CD4-positive, CD25-positive, alpha-beta regulatory T cell (primary cell): ENCODE measurements at regions not wholly inside any gene's neighbourhood (a gene's known extent, or its start where the extent isn't known, plus 50 kb on each side); places are given as distances from the start of the nearest gene placed in this dataset.

Source experiments
- ATAC-seq, 2 donors: fragments of 150-1000 bp; cut with Tn5 transposase; one replicate each; pipeline ENCODE4 v1.10.0; 2021; ENCODE audit warnings: low read depth in 2 of 2, moderate number of reproducible peaks in 2 of 2, moderate library complexity in 1 of 2
- DNase-seq, 3 donors: peaks; one replicate each; pipeline versions ENCODE4 v3.0.0 to v3.0.0-alpha.2; 2012 to 2022; ENCODE audit warnings: mixed read lengths in 1 of 3
- H3K27ac ChIP-seq: one replicate; pipeline ENCODE4 v1.7.0; 2013; ENCODE audit warnings: mild to moderate bottlenecking, low read length; ENCODE audit not compliant: insufficient read depth, poor library complexity, severe bottlenecking
- H3K27me3 ChIP-seq: one replicate; pipeline ENCODE4 v1.7.0; 2013; ENCODE audit warnings: low read length; ENCODE audit not compliant: control insufficient read depth, insufficient read depth
- H3K36me3 ChIP-seq: one replicate; pipeline ENCODE4 v1.7.0; 2013; ENCODE audit warnings: mild to moderate bottlenecking, low read length, moderate library complexity; ENCODE audit not compliant: control insufficient read depth, insufficient read depth
- H3K4me1 ChIP-seq: 2 replicates; pipeline ENCODE4 v1.7.0; 2013; ENCODE audit warnings: mild to moderate bottlenecking, low read length; ENCODE audit not compliant: insufficient read depth, control insufficient read depth, poor library complexity, severe bottlenecking
- H3K4me3 ChIP-seq: one replicate; pipeline ENCODE4 v1.7.0; 2013; ENCODE audit warnings: low read depth, mild to moderate bottlenecking, low read length, moderate library complexity
- H3K9me3 ChIP-seq, 2 experiments: 1 replicate in 1 of 2; 2 replicates in 1 of 2; pipeline ENCODE4 v1.7.0; 2013; ENCODE audit warnings: low read length in 2 of 2, mild to moderate bottlenecking in 1 of 2, moderate library complexity in 1 of 2; ENCODE audit not compliant: control insufficient read depth in 2 of 2
- H3K27ac Mint-ChIP-seq, 3 donors: one replicate each; pipeline ENCODE4 v1.8.0; 2020 to 2022; ENCODE audit warnings: mild to moderate bottlenecking in 3 of 3, mixed read lengths in 3 of 3, moderate library complexity in 2 of 3
- H3K27me3 Mint-ChIP-seq: one replicate; pipeline ENCODE4 v1.8.0; 2022; ENCODE audit warnings: mild to moderate bottlenecking, mixed read lengths
- H3K36me3 Mint-ChIP-seq: one replicate; pipeline ENCODE4 v1.8.0; 2020; ENCODE audit warnings: mixed read lengths
- H3K4me1 Mint-ChIP-seq, 4 donors: one replicate each; pipeline ENCODE4 v1.8.0; 2020 to 2022; ENCODE audit warnings: mixed read lengths in 4 of 4, mild to moderate bottlenecking in 1 of 4
- H3K4me3 Mint-ChIP-seq, 4 donors: one replicate each; pipeline ENCODE4 v1.8.0; 2020 to 2022; ENCODE audit warnings: mild to moderate bottlenecking in 4 of 4, mixed read lengths in 4 of 4, moderate library complexity in 3 of 4
- H3K9me3 Mint-ChIP-seq, 7 donors: one replicate each; pipeline ENCODE4 v1.8.0; 2020 to 2022; ENCODE audit warnings: mixed read lengths in 7 of 7, mild to moderate bottlenecking in 3 of 7, moderate library complexity in 2 of 7

DNA sequence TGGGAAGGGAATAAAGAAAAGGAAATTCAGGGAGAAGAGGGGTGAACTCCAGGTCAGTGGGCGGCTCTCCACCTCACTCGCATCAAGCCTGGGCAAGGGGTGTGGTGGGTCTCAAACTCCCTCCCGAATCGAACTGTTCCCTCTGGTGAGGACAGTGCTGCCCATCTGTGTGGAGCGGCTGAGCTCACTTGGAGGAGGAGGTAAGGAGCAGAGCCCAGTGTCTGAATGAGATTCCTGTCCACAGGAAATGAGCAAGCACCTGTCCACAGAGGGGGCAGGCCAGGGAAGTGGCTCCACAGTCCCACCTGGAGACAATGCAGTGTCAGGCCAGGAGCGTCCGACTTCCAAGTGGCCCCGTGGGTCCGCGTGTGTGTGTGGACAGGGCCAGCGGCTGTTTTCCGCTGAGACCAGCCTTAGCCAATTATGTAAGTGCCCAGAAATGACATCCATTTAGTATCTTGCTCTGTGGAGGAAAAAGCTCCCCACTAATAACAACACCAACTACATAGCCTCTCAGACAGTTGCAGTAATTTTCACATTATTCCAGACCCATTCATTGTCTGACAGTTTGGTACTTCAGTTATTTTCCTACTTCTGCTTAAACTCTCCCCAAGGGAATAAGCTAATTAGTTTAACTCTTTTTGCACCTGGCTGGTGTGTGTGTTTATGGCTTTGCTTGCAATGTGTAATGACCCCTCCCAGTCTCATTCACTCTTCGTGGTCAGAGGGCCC, 114.6 kb downstream of the SOX1 start:
- ATAC-seq = no peak
- H3K9me3 Mint-ChIP-seq = peaks cover 0 to 1% (median 0%) of the 10 kb centered on the region in 7 donors

DNA sequence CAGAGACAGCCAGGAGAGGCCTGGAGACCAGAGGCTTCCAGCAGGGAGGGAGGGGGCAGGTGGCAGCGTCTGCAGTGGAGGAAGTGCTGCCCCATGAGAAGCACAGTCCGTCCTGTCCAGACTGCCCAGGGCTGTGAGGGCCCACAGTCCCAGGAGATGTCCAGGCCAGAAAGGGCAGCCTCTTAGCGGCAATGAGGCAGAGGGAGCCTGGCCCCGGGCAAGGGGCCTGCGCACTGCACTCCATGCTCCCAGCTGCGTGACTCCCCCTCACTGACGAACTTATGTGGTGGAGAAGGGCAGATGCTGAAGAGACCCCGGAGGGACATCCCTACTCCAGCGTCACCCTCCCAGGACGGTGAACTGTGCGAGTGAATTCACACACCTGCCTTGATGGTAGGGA, 115.3 kb downstream of the SOX1 start:
- Histone ChIP-seq H3K27ac (no peak overlapping the region), H3K36me3 (no peaks in the 10 kb centered on the region), H3K4me1 (no peaks in the 10 kb centered on the region), H3K4me3 (no peak overlapping the region), H3K27me3 (no peaks in the 10 kb centered on the region), H3K9me3 (no peaks in the 10 kb centered on the region)
- Mint-ChIP-seq H3K27ac (no peak overlapping the region), H3K4me1 (peaks cover 0 to 2% (median 0%) of the 10 kb centered on the region in 4 donors), H3K9me3 (peaks cover 0 to 2% (median 0%) of the 10 kb centered on the region in 7 donors), H3K36me3 (no peaks in the 10 kb centered on the region), H3K4me3 (no peak overlapping the region), H3K27me3 (no peaks in the 10 kb centered on the region)
- ATAC-seq = peak in 1 of 2 donors; percentile 14
- DNase-seq = no peak

More for the DNA sequence above, 114.6 kb downstream of the SOX1 start:
- Mint-ChIP-seq H3K36me3 (no peaks in the 10 kb centered on the region), H3K4me3 (no peak overlapping the region), H3K4me1 (peaks cover 0 to 2% (median 0%) of the 10 kb centered on the region in 4 donors), H3K27ac (no peak overlapping the region), H3K27me3 (no peaks in the 10 kb centered on the region)
- Histone ChIP-seq H3K27me3 (no peaks in the 10 kb centered on the region), H3K9me3 (no peaks in the 10 kb centered on the region), H3K27ac (no peak overlapping the region), H3K36me3 (no peaks in the 10 kb centered on the region), H3K4me1 (no peaks in the 10 kb centered on the region), H3K4me3 (no peak overlapping the region)
- no peak for DNase-seq

DNA sequence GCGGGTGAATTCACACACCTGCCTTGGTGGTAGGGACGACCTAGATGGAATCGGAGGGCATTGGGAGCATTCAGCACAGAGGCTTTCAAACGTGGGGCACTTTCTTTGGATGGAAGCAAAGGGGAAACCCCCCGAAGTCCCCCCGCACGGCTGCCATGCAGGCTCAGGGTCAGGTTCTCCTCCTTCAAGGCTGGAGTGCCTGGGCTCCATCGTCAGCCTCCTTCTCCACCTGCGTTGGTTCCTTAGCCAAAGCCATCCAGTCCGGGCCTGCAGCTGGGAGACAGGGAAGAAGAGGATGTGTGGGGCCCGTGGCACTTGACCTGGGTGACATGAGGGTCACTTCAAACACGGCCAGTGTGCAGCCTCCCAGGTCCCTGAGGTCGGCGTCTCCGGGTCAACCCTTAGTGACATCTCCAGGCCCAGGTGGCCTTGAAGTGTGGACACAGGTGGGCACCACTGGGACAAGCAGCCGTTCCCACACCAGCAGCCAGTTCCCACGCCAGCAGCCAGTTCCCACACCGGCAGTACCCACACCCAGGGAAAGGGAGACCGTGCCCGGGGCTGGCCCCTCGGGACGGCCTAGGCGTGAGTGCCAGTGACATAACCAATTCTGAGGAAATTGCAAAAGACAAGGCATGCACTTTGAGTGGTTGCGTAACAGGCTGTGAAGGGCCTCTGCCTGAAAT, 116.0 kb downstream of the SOX1 start:
- H3K4me3 Mint-ChIP-seq = no peak overlapping the region
- no peaks in the 10 kb centered on the region for H3K4me1 ChIP-seq
- ATAC-seq (no peak), DNase-seq (no peak)
- H3K36me3 Mint-ChIP-seq = no peaks in the 10 kb centered on the region
- peak overlapping the region in 1 of 3 donors; percentile 9 for H3K27ac Mint-ChIP-seq
- no peak overlapping the region for H3K27ac ChIP-seq
- H3K9me3 ChIP-seq = no peaks in the 10 kb centered on the region
- H3K4me1 Mint-ChIP-seq = peaks cover 0 to 2% (median 0%) of the 10 kb centered on the region in 4 donors
- no peak overlapping the region for H3K4me3 ChIP-seq
- no peaks in the 10 kb centered on the region for H3K36me3 ChIP-seq
- H3K27me3 Mint-ChIP-seq = no peaks in the 10 kb centered on the region
- no peaks in the 10 kb centered on the region for H3K27me3 ChIP-seq
- peaks cover 0 to 2% (median 0%) of the 10 kb centered on the region in 7 donors for H3K9me3 Mint-ChIP-seq

DNA sequence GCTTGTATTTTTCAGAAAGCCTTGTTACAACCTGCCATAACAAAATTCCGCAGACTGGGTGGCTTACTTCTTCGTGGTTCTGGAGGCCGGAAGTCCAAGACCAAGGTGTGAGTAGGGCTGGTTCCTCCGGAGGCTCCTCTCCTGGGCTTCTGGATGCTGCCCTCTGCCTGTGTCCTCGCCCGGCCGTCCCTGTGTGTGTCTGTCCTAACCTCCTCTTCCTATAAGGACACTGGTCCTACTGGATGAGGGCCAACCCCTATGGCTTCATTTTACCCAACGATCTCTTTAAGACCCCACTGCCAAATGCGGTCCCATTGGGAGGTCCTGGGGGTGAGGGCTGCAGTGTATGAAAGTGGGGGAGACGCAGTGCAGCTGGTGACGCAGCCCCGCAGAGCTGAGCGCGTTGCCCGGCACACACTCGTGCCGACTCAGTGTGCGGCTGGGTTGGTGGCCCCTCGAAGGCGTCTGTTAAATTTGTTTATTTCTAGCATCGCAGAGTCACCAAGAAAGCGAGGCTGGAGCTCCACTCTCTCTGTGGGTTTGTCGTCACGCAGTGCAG, 116.7 kb downstream of the SOX1 start:
- Histone ChIP-seq H3K27me3 (no peaks in the 10 kb centered on the region), H3K4me1 (no peaks in the 10 kb centered on the region), H3K9me3 (no peaks in the 10 kb centered on the region), H3K27ac (no peak overlapping the region), H3K36me3 (no peaks in the 10 kb centered on the region), H3K4me3 (no peak overlapping the region)
- no peak overlapping the region for H3K27ac Mint-ChIP-seq
- H3K36me3 Mint-ChIP-seq = no peaks in the 10 kb centered on the region
- peaks cover 0 to 2% (median 0%) of the 10 kb centered on the region in 7 donors for H3K9me3 Mint-ChIP-seq
- no peak for DNase-seq
- ATAC-seq = no peak
- H3K27me3 Mint-ChIP-seq = no peaks in the 10 kb centered on the region
- H3K4me3 Mint-ChIP-seq = no peak overlapping the region
- H3K4me1 Mint-ChIP-seq = peaks cover 0 to 2% (median 0%) of the 10 kb centered on the region in 4 donors

DNA sequence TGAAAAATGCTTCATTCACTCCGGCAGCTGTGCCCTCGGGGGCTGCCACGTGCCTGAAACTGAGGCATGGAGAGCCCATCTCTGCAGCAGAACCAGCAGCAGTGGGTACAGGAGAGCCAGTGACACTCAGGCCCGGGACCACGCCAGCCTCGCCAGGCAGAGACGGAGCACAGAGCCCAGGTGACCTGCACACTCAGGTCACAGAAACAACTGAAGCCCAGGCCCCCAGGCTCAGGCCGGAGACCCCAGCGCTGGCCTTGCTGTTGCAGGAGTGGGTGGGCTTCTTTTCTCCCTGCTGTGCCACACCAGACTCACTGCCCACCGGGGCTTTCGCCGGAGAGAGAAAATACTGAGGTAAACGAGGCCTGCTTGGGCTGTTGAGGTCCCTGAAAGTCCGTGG, 117.3 kb downstream of the SOX1 start:
- no peak overlapping the region for H3K27ac Mint-ChIP-seq
- DNase-seq (no peak), ATAC-seq (no peak)
- no peaks in the 10 kb centered on the region for H3K36me3 Mint-ChIP-seq
- no peak overlapping the region for H3K4me3 Mint-ChIP-seq
- H3K4me1 ChIP-seq = no peaks in the 10 kb centered on the region
- no peaks in the 10 kb centered on the region for H3K27me3 ChIP-seq
- no peaks in the 10 kb centered on the region for H3K9me3 ChIP-seq
- no peak overlapping the region for H3K4me3 ChIP-seq
- H3K36me3 ChIP-seq = no peaks in the 10 kb centered on the region
- no peak overlapping the region for H3K27ac ChIP-seq
- H3K27me3 Mint-ChIP-seq = no peaks in the 10 kb centered on the region
- H3K9me3 Mint-ChIP-seq = peaks cover 0 to 2% (median 0%) of the 10 kb centered on the region in 7 donors
- peaks cover 0 to 2% (median 0%) of the 10 kb centered on the region in 4 donors for H3K4me1 Mint-ChIP-seq

DNA sequence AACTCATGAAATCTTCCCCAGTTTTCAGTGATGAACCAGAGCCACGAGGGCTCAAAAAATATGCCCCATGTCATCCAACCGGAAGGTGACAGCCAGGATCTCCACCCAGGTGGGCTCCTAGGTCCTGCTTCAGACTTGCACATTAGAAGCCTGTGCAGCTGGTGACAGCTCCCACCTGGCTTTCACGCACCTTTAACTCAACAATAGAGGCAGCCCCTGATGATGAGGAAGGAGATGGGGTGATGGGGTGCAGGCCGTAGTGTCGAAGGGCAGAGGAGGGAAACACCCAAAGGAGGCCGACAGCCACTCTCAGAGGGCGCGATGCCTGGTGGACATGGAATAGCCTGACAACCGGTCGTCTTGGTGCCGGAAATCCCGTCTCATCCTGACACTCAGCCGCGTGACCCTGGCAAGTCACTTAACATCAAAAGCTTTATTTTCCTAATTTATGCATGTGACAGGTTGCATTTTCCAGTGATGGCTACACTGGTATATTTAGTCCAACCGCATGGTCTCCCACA, 118.0 kb downstream of the SOX1 start:
- Mint-ChIP-seq H3K36me3 (no peaks in the 10 kb centered on the region), H3K4me3 (no peak overlapping the region), H3K4me1 (peaks cover 0 to 2% (median 0%) of the 10 kb centered on the region in 4 donors), H3K27me3 (no peaks in the 10 kb centered on the region), H3K9me3 (peaks cover 0 to 2% (median 0%) of the 10 kb centered on the region in 7 donors), H3K27ac (peak overlapping the region in 1 of 3 donors; percentile 56)
- no peak for DNase-seq
- H3K9me3 ChIP-seq = no peaks in the 10 kb centered on the region
- no peaks in the 10 kb centered on the region for H3K27me3 ChIP-seq
- no peaks in the 10 kb centered on the region for H3K4me1 ChIP-seq
- no peaks in the 10 kb centered on the region for H3K36me3 ChIP-seq
- no peak for ATAC-seq
- H3K4me3 ChIP-seq = no peak overlapping the region
- H3K27ac ChIP-seq = no peak overlapping the region

DNA sequence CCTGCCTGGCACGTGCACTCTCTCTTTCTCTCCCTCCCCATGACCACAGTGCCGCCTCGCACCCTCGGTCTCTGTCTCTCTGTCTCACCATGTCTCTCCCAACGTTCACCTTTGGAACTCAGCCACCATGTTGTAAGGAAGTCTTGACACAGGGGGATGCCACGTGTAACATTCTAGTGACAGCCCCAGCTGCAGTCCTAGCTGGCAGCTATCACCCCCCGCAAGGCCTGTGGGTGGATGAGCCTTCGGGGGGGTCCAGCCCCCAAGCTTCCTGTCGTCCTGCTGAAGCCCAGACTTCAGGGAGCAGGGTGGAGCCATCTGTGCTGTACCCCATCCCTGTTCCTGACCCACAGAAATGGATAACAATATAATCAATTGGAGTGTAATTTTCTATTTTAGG, 118.5 kb downstream of the SOX1 start:
- H3K27ac ChIP-seq = no peak overlapping the region
- no peaks in the 10 kb centered on the region for H3K9me3 ChIP-seq
- H3K9me3 Mint-ChIP-seq = peaks cover 0 to 2% (median 0%) of the 10 kb centered on the region in 7 donors
- peaks cover 0 to 2% (median 0%) of the 10 kb centered on the region in 4 donors for H3K4me1 Mint-ChIP-seq
- no peak for ATAC-seq
- no peaks in the 10 kb centered on the region for H3K27me3 ChIP-seq
- no peaks in the 10 kb centered on the region for H3K27me3 Mint-ChIP-seq
- no peaks in the 10 kb centered on the region for H3K36me3 Mint-ChIP-seq
- peak overlapping the region in 1 of 3 donors; percentile 3 for H3K27ac Mint-ChIP-seq
- no peaks in the 10 kb centered on the region for H3K4me1 ChIP-seq
- no peak overlapping the region for H3K4me3 ChIP-seq
- no peak for DNase-seq
- no peaks in the 10 kb centered on the region for H3K36me3 ChIP-seq
- no peak overlapping the region for H3K4me3 Mint-ChIP-seq
